Fibroblast of lung (primary cell): ENCODE measurements at regions not wholly inside any gene's neighbourhood (a gene's known extent, or its start where the extent isn't known, plus 50 kb on each side); places are given as distances from the start of the nearest gene placed in this dataset.

Experiments
- CTCF ChIP-seq, 2 donors: IDR thresholded peaks in 1 of 2; conservative IDR thresholded peaks in 1 of 2; 1 replicate in 1 of 2; 2 replicates in 1 of 2; pipeline ENCODE4 v1.5.1; 2011 to 2012; ENCODE audit warnings: low read length in 2 of 2, control low read depth in 1 of 2, inconsistent platforms in 1 of 2, low read depth in 1 of 2, mild to moderate bottlenecking in 1 of 2
- EZH2 ChIP-seq: IDR thresholded peaks from 2 replicates; pipeline ENCODE4 v1.5.1; 2012; ENCODE audit warnings: low read length, control low read depth, mild to moderate bottlenecking; ENCODE audit errors: missing control alignments

DNA sequence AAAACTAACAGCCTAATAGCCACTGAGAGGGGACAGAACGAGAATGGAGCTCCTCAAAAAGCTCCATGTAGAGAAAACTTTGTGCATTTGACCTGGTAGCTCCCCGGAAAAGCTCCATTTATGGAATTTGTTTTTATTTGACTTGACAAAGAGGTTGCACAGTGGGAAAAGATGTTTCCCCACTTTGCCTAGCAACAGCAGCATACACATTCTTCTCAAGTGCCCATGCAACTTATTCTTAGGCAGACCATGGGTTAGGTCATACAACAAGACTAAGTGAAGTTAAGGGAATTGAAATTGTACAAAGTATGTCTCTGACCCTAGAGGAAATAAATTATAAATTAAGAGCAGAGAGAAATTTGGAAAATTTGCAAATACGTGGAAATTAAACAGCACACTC is 949.6 kb upstream of the PRKX start:
- TF ChIP-seq CTCF (conservative IDR thresholded peaks at IDR 0.05 in 1 of 2, IDR thresholded peaks at IDR 0.05 in 1 of 2; ENCODE audit: low read depth in 1 of 2, low read length in 2 of 2) (no peak), EZH2 (no peak)
